Muscle layer of duodenum (tissue), 2 donors: ENCODE measurements at regions not wholly inside any gene's neighbourhood (a gene's known extent, or its start where the extent isn't known, plus 50 kb on each side); places are given as distances from the start of the nearest gene placed in this dataset.

ENCODE experiments used
- H3K27ac ChIP-seq: one replicate; pipeline ENCODE4 v1.7.0; 2013; ENCODE audit warnings: mild to moderate bottlenecking, low read length
- H3K27me3 ChIP-seq: one replicate; pipeline ENCODE4 v1.7.0; 2013; ENCODE audit warnings: low read depth, mild to moderate bottlenecking, control low read depth, low read length
- H3K36me3 ChIP-seq, 2 donors: one replicate each; pipeline ENCODE4 v1.7.0; 2013; ENCODE audit warnings: low read length in 2 of 2, control low read depth in 1 of 2, mild to moderate bottlenecking in 1 of 2; ENCODE audit not compliant: insufficient read depth in 2 of 2, control insufficient read depth in 1 of 2
- H3K4me1 ChIP-seq, 2 donors: one replicate each; pipeline ENCODE4 v1.7.0; 2013; ENCODE audit warnings: low read length in 2 of 2, mild to moderate bottlenecking in 2 of 2, control low read depth in 1 of 2, moderate library complexity in 1 of 2; ENCODE audit not compliant: insufficient read depth in 2 of 2, control insufficient read depth in 1 of 2
- H3K4me3 ChIP-seq, 2 donors: one replicate each; pipeline ENCODE4 v1.7.0; 2013; ENCODE audit warnings: low read length in 2 of 2, low read depth in 1 of 2, mild to moderate bottlenecking in 1 of 2
- H3K9me3 ChIP-seq, 2 donors: one replicate each; pipeline ENCODE4 v1.7.0; 2013; ENCODE audit warnings: low read length in 2 of 2, control low read depth in 1 of 2, mild to moderate bottlenecking in 1 of 2; ENCODE audit not compliant: control insufficient read depth in 1 of 2
- donor health status: healthy.

GRCh38 chr18:75779450-75779849, 351.9 kb upstream of the SMIM21 start:
- Histone ChIP-seq H3K36me3 (no peaks in the 10 kb centered on the region), H3K4me3 (no peak overlapping the region)

GRCh38 chr18:75777630-75778029, 350.1 kb upstream of the SMIM21 start:
- Histone ChIP-seq H3K9me3 (no peaks in the 10 kb centered on the region), H3K36me3 (no peaks in the 10 kb centered on the region), H3K4me3 (no peak overlapping the region), H3K27ac (no peak overlapping the region), H3K27me3 (no peaks in the 10 kb centered on the region), H3K4me1 (no peaks in the 10 kb centered on the region)

More at GRCh38 chr18:75779450-75779849, 351.9 kb upstream of the SMIM21 start:
- no peaks in the 10 kb centered on the region for H3K27me3 ChIP-seq
- H3K9me3 ChIP-seq, result no peaks in the 10 kb centered on the region
- no peak overlapping the region for H3K27ac ChIP-seq
- no peaks in the 10 kb centered on the region for H3K4me1 ChIP-seq

- H3K9me3 ChIP-seq, result no peaks in the 10 kb centered on the region
- H3K4me1 ChIP-seq, result no peaks in the 10 kb centered on the region
- no peaks in the 10 kb centered on the region for H3K27me3 ChIP-seq
- no peaks in the 10 kb centered on the region for H3K36me3 ChIP-seq
- H3K4me3 ChIP-seq, result no peak overlapping the region
- H3K27ac ChIP-seq, result no peak overlapping the region
These were observed 347.6 kb upstream of the SMIM21 start for GRCh38 chr18:75775121-75775520.

GRCh38 chr18:75773618-75774017, 346.1 kb upstream of the SMIM21 start:
- Histone ChIP-seq H3K9me3 (no peaks in the 10 kb centered on the region), H3K27ac (no peak overlapping the region), H3K36me3 (no peaks in the 10 kb centered on the region), H3K4me3 (no peak overlapping the region), H3K27me3 (no peaks in the 10 kb centered on the region), H3K4me1 (no peaks in the 10 kb centered on the region)

- Histone ChIP-seq H3K4me3 (no peak overlapping the region), H3K4me1 (no peaks in the 10 kb centered on the region), H3K36me3 (no peaks in the 10 kb centered on the region), H3K27me3 (no peaks in the 10 kb centered on the region), H3K9me3 (no peaks in the 10 kb centered on the region), H3K27ac (no peak overlapping the region)
These were observed 335.3 kb upstream of the SMIM21 start for GRCh38 chr18:75762758-75763157.

- H3K4me3 ChIP-seq, result no peak overlapping the region
- H3K4me1 ChIP-seq, result no peaks in the 10 kb centered on the region
- H3K27ac ChIP-seq, result no peak overlapping the region
- no peaks in the 10 kb centered on the region for H3K36me3 ChIP-seq
- no peaks in the 10 kb centered on the region for H3K9me3 ChIP-seq
- H3K27me3 ChIP-seq, result no peaks in the 10 kb centered on the region
These were observed 332.7 kb upstream of the SMIM21 start for GRCh38 chr18:75760208-75760607.

GRCh38 chr18:75757951-75758350, 330.4 kb upstream of the SMIM21 start:
- Histone ChIP-seq H3K9me3 (no peaks in the 10 kb centered on the region), H3K27ac (no peak overlapping the region), H3K36me3 (no peaks in the 10 kb centered on the region), H3K27me3 (no peaks in the 10 kb centered on the region), H3K4me3 (no peak overlapping the region), H3K4me1 (no peaks in the 10 kb centered on the region)

GRCh38 chr18:75754433-75754832, 326.9 kb upstream of the SMIM21 start:
- Histone ChIP-seq H3K27ac (no peak overlapping the region), H3K36me3 (no peaks in the 10 kb centered on the region), H3K4me1 (no peaks in the 10 kb centered on the region), H3K9me3 (no peaks in the 10 kb centered on the region), H3K4me3 (no peak overlapping the region), H3K27me3 (no peaks in the 10 kb centered on the region)

GRCh38 chr18:75753753-75754152, 326.2 kb upstream of the SMIM21 start:
- H3K27me3 ChIP-seq, result no peaks in the 10 kb centered on the region
- no peaks in the 10 kb centered on the region for H3K9me3 ChIP-seq
- no peak overlapping the region for H3K27ac ChIP-seq
- H3K36me3 ChIP-seq, result no peaks in the 10 kb centered on the region
- no peaks in the 10 kb centered on the region for H3K4me1 ChIP-seq
- H3K4me3 ChIP-seq, result no peak overlapping the region

GRCh38 chr18:75752740-75753263, 325.3 kb upstream of the SMIM21 start:
- Histone ChIP-seq H3K36me3 (no peaks in the 10 kb centered on the region), H3K27me3 (no peaks in the 10 kb centered on the region), H3K4me3 (no peak overlapping the region), H3K4me1 (no peaks in the 10 kb centered on the region), H3K9me3 (no peaks in the 10 kb centered on the region), H3K27ac (no peak overlapping the region)

GRCh38 chr18:75745147-75745546, 317.6 kb upstream of the SMIM21 start:
- Histone ChIP-seq H3K9me3 (no peaks in the 10 kb centered on the region), H3K36me3 (no peaks in the 10 kb centered on the region), H3K4me1 (no peaks in the 10 kb centered on the region), H3K4me3 (no peak overlapping the region), H3K27me3 (no peaks in the 10 kb centered on the region), H3K27ac (no peak overlapping the region)

- H3K27ac ChIP-seq, result no peak overlapping the region
- H3K27me3 ChIP-seq, result no peaks in the 10 kb centered on the region
- no peaks in the 10 kb centered on the region for H3K36me3 ChIP-seq
- H3K4me3 ChIP-seq, result no peak overlapping the region
- no peaks in the 10 kb centered on the region for H3K9me3 ChIP-seq
- no peaks in the 10 kb centered on the region for H3K4me1 ChIP-seq
These were observed 315.0 kb upstream of the SMIM21 start for GRCh38 chr18:75742516-75742915.
